ENCODE measurements at regions not wholly inside any gene's neighbourhood (a gene's known extent, or its start where the extent isn't known, plus 50 kb on each side); places are given as distances from the start of the nearest gene placed in this dataset.

DNA sequence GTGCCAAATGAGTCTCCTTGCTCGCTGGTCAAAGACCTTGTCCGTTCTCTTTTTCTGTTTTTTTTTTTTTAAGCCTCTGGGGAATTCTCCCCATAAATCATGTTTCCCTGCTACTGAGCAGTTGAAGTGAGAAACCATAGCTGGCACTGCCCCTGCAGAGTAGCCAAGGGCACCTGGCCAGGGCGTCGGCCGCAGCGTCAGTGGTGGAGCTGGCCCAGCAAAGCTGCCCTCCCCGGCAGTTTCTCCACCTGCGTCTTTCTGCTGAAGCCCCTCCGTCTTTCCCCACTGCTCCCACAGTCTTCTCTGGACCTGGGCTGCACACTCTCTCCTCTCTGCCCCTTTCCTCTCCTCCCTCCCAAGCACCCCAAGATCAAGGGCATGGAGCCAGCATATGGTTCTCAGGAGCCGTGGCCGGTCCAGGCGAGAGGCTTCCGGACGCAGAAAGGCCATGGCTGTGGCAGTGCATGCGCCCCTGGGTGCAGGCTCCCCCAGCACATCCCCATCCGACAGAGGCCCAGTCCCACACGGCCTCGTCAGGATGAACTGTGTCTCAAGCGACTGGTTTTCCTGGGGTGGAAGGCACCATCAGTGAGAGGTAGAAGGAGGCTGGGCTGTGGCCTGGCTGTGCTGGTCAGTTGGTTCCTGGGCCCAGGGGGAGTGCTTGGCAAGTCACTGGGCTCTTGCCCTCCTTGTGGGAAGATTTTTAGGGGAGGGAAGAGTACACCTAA, 218.1 kb downstream of the ERMARD start:
- H3K27ac ChIP-seq: no peak overlapping the region
- no peaks in the 10 kb centered on the region for H3K4me1 ChIP-seq
- no peak overlapping the region for H3K4me3 ChIP-seq
- WGBS, 2 donors: 72 to 82% methylated on average over 5 to 14 of the region's 19 CpGs
- H3K36me3 ChIP-seq: no peaks in the 10 kb centered on the region
- H3K9me3 ChIP-seq: no peaks in the 10 kb centered on the region
- intact Hi-C loops (cut with DNase I): no loop called here
- TF ChIP-seq POLR2A (IDR thresholded peaks at IDR 0.05): no peak
- TF ChIP-seq, protein P1, sequence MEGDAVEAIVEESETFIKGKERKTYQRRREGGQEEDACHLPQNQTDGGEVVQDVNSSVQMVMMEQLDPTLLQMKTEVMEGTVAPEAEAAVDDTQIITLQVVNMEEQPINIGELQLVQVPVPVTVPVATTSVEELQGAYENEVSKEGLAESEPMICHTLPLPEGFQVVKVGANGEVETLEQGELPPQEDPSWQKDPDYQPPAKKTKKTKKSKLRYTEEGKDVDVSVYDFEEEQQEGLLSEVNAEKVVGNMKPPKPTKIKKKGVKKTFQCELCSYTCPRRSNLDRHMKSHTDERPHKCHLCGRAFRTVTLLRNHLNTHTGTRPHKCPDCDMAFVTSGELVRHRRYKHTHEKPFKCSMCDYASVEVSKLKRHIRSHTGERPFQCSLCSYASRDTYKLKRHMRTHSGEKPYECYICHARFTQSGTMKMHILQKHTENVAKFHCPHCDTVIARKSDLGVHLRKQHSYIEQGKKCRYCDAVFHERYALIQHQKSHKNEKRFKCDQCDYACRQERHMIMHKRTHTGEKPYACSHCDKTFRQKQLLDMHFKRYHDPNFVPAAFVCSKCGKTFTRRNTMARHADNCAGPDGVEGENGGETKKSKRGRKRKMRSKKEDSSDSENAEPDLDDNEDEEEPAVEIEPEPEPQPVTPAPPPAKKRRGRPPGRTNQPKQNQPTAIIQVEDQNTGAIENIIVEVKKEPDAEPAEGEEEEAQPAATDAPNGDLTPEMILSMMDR (IDR thresholded peaks at IDR 0.05): no peak
- H3K27me3 ChIP-seq: peaks cover 0 to 8% (median 0%) of the 10 kb centered on the region in 4 donors
- no peak for DNase-seq

DNA sequence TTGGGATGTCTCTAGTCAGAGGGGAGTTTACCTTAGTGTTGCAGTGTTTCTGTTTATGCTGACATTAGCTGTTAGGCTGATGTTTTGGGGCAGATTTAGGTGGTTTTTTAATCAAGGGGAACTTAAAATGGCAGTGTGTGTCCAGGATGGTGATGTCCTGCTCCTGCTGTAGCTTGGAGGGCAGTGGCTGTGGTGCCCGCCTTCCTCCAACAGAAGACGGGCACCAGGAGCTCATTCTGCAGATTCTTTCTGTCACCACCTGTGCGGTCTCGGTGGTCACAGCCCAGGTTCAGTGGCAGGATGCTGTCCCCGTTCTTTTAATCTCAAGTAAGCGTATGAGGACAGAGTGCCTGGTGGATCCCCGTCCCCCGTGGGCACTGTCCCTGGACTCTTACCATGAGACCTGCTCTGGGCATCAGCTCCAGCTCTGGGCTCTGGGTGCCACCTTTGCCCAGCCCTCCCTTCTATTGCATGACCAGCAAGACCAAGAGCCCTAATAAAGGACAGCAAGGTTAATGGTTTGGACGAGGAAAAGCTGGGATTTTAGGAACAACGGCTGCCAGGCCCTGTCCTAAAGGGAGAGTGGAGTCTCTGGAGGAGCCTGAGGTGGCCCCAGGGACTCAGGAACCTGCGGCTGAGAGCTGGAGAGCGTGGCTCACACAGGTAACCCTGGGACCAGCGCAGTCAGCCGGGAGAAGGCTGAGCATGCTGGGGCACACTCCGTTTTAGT, 217.3 kb downstream of the ERMARD start:
- H3K36me3 ChIP-seq: no peaks in the 10 kb centered on the region
- TF ChIP-seq POLR2A (IDR thresholded peaks at IDR 0.05): no peak
- TF ChIP-seq, protein P1 (IDR thresholded peaks at IDR 0.05): no peak
- 56 to 80% methylated on average over 6 to 9 of the region's 15 CpGs for WGBS, 2 donors
- no peak overlapping the region for H3K27ac ChIP-seq
- H3K9me3 ChIP-seq: no peaks in the 10 kb centered on the region
- H3K27me3 ChIP-seq: peaks cover 0 to 8% (median 0%) of the 10 kb centered on the region in 4 donors
- no peak overlapping the region for H3K4me3 ChIP-seq
- no peak for DNase-seq
- H3K4me1 ChIP-seq: no peaks in the 10 kb centered on the region
- intact Hi-C loops (cut with DNase I): no loop called here

DNA sequence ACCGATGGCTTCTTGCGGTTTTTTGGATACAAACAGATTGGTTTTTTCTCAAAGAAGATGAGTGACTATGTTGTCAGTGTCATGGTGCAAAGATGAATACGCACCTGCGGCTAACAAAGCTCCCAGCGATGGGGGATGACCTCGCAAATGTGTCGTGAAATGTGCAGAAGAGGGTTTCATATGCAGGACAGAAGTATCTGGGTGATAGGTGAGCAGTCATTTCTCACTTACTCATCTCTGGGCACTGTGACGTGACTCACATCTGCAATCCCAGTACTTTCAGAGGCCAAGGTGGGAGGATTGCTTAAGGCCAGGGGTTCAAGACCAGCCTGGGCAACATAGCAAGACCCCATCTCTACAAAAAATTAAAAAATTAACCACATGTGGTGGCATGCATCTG, 216.3 kb downstream of the ERMARD start:
- Histone ChIP-seq H3K9me3 (no peaks in the 10 kb centered on the region), H3K4me1 (no peaks in the 10 kb centered on the region), H3K27ac (no peak overlapping the region), H3K4me3 (no peak overlapping the region), H3K36me3 (no peaks in the 10 kb centered on the region), H3K27me3 (peaks cover 0 to 13% (median 0%) of the 10 kb centered on the region in 4 donors)
- 64 to 66% methylated on average over 8 of the region's 8 CpGs for WGBS, 2 donors
- intact Hi-C loops (cut with DNase I): no loop called here
- DNase-seq: no peak
- TF ChIP-seq, protein P1 (IDR thresholded peaks at IDR 0.05): no peak
- TF ChIP-seq POLR2A (IDR thresholded peaks at IDR 0.05): no peak

DNA sequence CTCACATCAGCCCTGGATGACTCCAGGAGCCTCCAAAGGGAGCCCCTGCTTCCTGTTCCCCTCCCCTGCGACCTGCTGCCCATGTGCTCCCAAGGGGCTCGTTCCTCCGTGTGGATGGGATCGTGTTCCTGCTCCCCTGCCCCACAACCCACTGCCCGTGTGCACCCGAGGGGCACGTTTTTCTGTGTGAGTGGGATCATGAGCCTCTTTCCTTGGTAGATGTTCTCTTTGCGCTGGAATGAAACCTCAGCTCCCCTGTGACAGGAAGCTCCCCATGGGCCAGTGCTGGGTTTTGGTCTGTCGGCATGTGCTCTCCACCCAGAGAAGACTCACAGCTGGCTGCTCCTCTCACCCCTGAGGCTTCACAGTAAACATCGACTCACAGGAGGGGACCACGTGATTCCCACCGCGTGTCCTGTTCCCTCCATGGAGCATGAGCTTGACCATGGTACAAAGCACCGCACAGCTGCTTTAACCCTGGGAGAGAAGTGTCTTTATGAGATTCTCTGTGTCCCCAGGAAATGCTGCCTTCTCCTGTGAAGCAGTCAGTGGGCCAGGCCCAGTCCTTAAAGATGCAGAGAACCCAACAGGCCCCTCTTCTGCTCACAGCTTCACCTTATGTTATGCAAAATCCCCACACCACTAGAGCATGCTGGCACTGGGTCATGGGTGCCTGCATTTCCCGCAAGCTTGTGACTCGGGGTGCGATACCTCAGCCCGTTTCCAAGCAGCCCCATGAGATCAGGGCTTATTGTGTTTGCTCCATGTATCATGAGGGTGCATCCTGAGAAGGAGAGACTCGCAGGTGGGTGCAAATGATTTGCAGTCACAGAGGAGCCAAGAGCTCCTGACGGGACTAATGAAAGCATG, 215.1 kb downstream of the ERMARD start:
- intact Hi-C loops (cut with DNase I): no loop called here
- Histone ChIP-seq H3K36me3 (no peaks in the 10 kb centered on the region), H3K4me1 (peaks cover 0 to 8% (median 0%) of the 10 kb centered on the region in 3 donors), H3K27ac (no peak overlapping the region), H3K27me3 (peaks cover 0 to 24% (median 0%) of the 10 kb centered on the region in 4 donors), H3K4me3 (no peak overlapping the region), H3K9me3 (no peaks in the 10 kb centered on the region)
- DNase-seq: no peak
- WGBS, 2 donors: 71 to 72% methylated on average over 11 to 16 of the region's 20 CpGs
- TF ChIP-seq, protein P1 (IDR thresholded peaks at IDR 0.05): no peak
- no peak for TF ChIP-seq POLR2A (IDR thresholded peaks at IDR 0.05)
